Cardiac muscle cell (in vitro differentiated cells and primary cell): ENCODE measurements at regions not wholly inside any gene's neighbourhood (a gene's known extent, or its start where the extent isn't known, plus 50 kb on each side); places are given as distances from the start of the nearest gene placed in this dataset.

Experiments used
- DNase-seq, 2 donors: peaks; one replicate each; pipeline versions ENCODE4 v3.0.0 to v3.0.0-alpha.2; 2010 to 2017; ENCODE audit warnings: low read depth in 1 of 2, low spot score in 1 of 2
- H3K27ac ChIP-seq: fragments of 200-600 bp; sonication (generic); 2 replicates; pipeline ENCODE4 v1.5.1; 2016
- H3K27me3 ChIP-seq: fragments of 200-600 bp; sonication (generic); 2 replicates; pipeline ENCODE4 v1.6.0; 2016; ENCODE audit warnings: control low read depth
- H3K36me3 ChIP-seq: fragments of 200-600 bp; sonication (generic); 2 replicates; pipeline ENCODE4 v1.5.1; 2016; ENCODE audit warnings: control low read depth
- H3K4me1 ChIP-seq: fragments of 200-600 bp; sonication (generic); 2 replicates; pipeline ENCODE4 v1.8.1; 2017; ENCODE audit warnings: low read depth, mild to moderate bottlenecking, mixed run types
- H3K4me3 ChIP-seq: fragments of 200-600 bp; sonication (generic); 2 replicates; pipeline ENCODE4 v1.5.1; 2016; ENCODE audit warnings: mild to moderate bottlenecking
- H3K9me3 ChIP-seq: fragments of 200-600 bp; sonication (generic); 2 replicates; pipeline ENCODE4 v1.5.1; 2017; ENCODE audit warnings: low read depth, mild to moderate bottlenecking, control low read depth
- CTCF ChIP-seq: IDR thresholded peaks from 2 replicates; pipeline ENCODE4 v1.5.1; 2012; ENCODE audit warnings: low read depth, mild to moderate bottlenecking, low read length

- TF ChIP-seq CTCF = no peak
- Histone ChIP-seq H3K27me3 (no peaks in the 10 kb centered on the region), H3K36me3 (no peaks in the 10 kb centered on the region), H3K27ac (no peak overlapping the region), H3K4me3 (no peak overlapping the region), H3K4me1 (peaks cover 9% of the 10 kb centered on the region), H3K9me3 (no peaks in the 10 kb centered on the region)
- no peak for DNase-seq
These were observed 425.9 kb upstream of the JARID2 start for GRCh38 chr6:14819840-14820420.

DNA sequence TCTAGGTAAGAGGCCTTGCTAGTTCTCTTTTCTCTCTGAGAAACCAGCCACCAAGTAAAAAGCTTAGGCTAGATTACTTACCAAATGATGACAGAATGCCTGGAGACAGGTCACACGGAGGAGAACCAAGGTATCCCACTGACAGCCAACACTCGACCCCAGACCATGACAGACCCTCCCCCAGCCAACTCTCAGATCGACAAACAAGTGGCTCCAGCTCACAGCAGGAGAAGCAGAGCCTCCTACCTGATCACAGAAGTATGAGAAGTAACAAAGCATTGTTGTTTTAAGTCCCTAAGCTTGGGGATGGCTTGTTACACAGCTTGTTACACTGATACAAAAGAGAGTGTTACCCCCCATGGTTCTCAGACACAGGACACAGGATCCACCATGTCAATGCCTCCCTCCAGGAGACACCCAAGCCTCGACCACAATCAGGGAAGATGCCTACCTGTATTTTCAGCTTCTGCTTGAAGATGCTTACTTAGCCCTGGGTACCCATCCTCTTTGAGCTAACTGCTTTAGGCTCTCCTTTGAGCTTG lies 423.8 kb upstream of the JARID2 start:
- no peaks in the 10 kb centered on the region for H3K36me3 ChIP-seq
- H3K27ac ChIP-seq = no peak overlapping the region
- H3K9me3 ChIP-seq = no peaks in the 10 kb centered on the region
- TF ChIP-seq CTCF = no peak
- no peak for DNase-seq
- peaks cover 10% of the 10 kb centered on the region for H3K4me1 ChIP-seq
- H3K4me3 ChIP-seq = no peak overlapping the region
- H3K27me3 ChIP-seq = no peaks in the 10 kb centered on the region

GRCh38 chr6:14822679-14823078 lies 423.2 kb upstream of the JARID2 start:
- Histone ChIP-seq H3K27me3 (no peaks in the 10 kb centered on the region), H3K4me1 (peaks cover 10% of the 10 kb centered on the region), H3K36me3 (no peaks in the 10 kb centered on the region), H3K4me3 (no peak overlapping the region), H3K27ac (no peak overlapping the region), H3K9me3 (no peaks in the 10 kb centered on the region)
- no peak for TF ChIP-seq CTCF
- no peak for DNase-seq

GRCh38 chr6:14824060-14824459 lies 421.8 kb upstream of the JARID2 start:
- no peak overlapping the region for H3K4me3 ChIP-seq
- H3K36me3 ChIP-seq = no peaks in the 10 kb centered on the region
- H3K4me1 ChIP-seq = peaks cover 10% of the 10 kb centered on the region
- no peaks in the 10 kb centered on the region for H3K27me3 ChIP-seq
- peak in 1 of 2 donors; percentile 10 for DNase-seq
- H3K9me3 ChIP-seq = no peaks in the 10 kb centered on the region
- no peak overlapping the region for H3K27ac ChIP-seq
- TF ChIP-seq CTCF = no peak

DNA sequence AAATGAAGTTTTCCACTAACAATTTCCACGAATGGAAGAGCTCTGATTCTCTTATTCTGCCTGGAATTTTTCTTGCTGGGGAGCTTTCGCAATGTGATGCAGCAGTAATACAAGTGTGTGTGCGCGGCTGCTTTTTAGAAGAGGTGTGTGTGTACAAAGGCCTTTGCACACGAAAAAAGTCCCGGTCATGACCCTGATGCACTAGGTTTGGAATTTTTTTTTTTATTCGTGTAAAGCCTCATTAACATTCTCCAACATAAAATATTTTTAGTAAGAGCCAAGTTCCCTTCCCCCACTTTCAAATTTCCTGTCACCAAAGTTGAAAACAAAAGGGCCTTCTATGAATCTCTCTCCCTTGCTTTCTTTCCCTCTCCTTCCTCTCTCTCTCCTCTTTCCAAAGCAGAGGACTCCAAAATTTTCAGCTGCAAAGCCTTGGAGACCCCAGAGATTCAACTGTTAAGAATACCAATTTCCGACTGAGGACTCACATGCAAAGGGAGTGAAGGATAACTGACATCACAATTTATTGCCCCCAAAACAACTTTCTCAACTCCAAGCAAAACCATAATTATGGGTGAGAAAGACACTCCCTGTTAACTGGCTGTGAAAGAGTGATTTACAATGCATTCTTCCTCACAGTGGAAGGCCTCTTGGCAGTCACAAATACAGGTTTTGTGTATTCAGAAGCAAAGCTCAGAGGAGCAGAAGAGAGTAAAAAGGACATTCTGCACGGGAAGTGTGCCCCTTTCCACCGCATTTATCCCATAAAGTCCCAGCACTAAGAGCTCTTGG lies 421.2 kb upstream of the JARID2 start:
- DNase-seq = peak in 1 of 2 donors; percentile 40
- Histone ChIP-seq H3K27me3 (no peaks in the 10 kb centered on the region), H3K27ac (peak overlapping the region; percentile 21), H3K9me3 (no peaks in the 10 kb centered on the region), H3K4me3 (no peak overlapping the region), H3K36me3 (no peaks in the 10 kb centered on the region), H3K4me1 (peaks cover 10% of the 10 kb centered on the region)
- no peak for TF ChIP-seq CTCF
